ENCODE measurements at regions not wholly inside any gene's neighbourhood (a gene's known extent, or its start where the extent isn't known, plus 50 kb on each side); places are given as distances from the start of the nearest gene placed in this dataset.
A peak's percentile ranks its signal among the peaks of the same experiment; 100 is the strongest.

- Histone ChIP-seq H3K4me3 (ENCODE audit: low read length) (no peak overlapping the region), H3K9me3 (ENCODE audit: control insufficient read depth in 2 of 3, low read length in 3 of 3) (no peaks in the 10 kb centered on the region), H3K27me3 (ENCODE audit: control insufficient read depth in 2 of 2, insufficient read depth in 2 of 2, low read length in 2 of 2) (no peaks in the 10 kb centered on the region), H3K36me3 (ENCODE audit: control insufficient read depth in 2 of 3, insufficient read depth in 3 of 3, low read length in 3 of 3) (no peaks in the 10 kb centered on the region), H3K4me1 (ENCODE audit: control insufficient read depth in 2 of 2, insufficient read depth in 2 of 2, low read length in 2 of 2) (no peaks in the 10 kb centered on the region), H3K27ac (ENCODE audit: low read depth, low read length) (no peak overlapping the region)
- no peak overlapping the region for H3K27ac Mint-ChIP-seq
- ChIA-PET POLR2A (no interaction called here), CTCF (no interaction called here)
- ATAC-seq (no peak), DNase-seq (no peak)
- H3K4me1 Mint-ChIP-seq: peaks cover 0 to 3% (median 0%) of the 10 kb centered on the region in 7 donors
- H3K27me3 Mint-ChIP-seq: no peaks in the 10 kb centered on the region
- intact Hi-C loops (cut with micrococcal nuclease): no loop called here
- no peak overlapping the region for H3K4me3 Mint-ChIP-seq
- peaks cover 0 to 14% (median 4%) of the 10 kb centered on the region in 11 donors for H3K9me3 Mint-ChIP-seq
- H3K36me3 Mint-ChIP-seq: no peaks in the 10 kb centered on the region
Measured at GRCh38 chr21:18164483-18164882, 80.2 kb upstream of the CHODL start.

GRCh38 chr21:18163956-18164355 lies 80.7 kb upstream of the CHODL start:
- peaks cover 0 to 14% (median 4%) of the 10 kb centered on the region in 11 donors for H3K9me3 Mint-ChIP-seq
- Histone ChIP-seq H3K27me3 (ENCODE audit: control insufficient read depth in 2 of 2, insufficient read depth in 2 of 2, low read length in 2 of 2) (no peaks in the 10 kb centered on the region), H3K9me3 (ENCODE audit: control insufficient read depth in 2 of 3, low read length in 3 of 3) (no peaks in the 10 kb centered on the region), H3K27ac (ENCODE audit: low read depth, low read length) (no peak overlapping the region), H3K4me3 (ENCODE audit: low read length) (no peak overlapping the region), H3K4me1 (ENCODE audit: control insufficient read depth in 2 of 2, insufficient read depth in 2 of 2, low read length in 2 of 2) (no peaks in the 10 kb centered on the region), H3K36me3 (ENCODE audit: control insufficient read depth in 2 of 3, insufficient read depth in 3 of 3, low read length in 3 of 3) (no peaks in the 10 kb centered on the region)
- ATAC-seq (no peak), DNase-seq (no peak)
- ChIA-PET POLR2A (no interaction called here), CTCF (no interaction called here)
- H3K27me3 Mint-ChIP-seq: no peaks in the 10 kb centered on the region
- H3K36me3 Mint-ChIP-seq: no peaks in the 10 kb centered on the region
- intact Hi-C loops (cut with micrococcal nuclease): no loop called here
- H3K4me3 Mint-ChIP-seq: no peak overlapping the region
- H3K27ac Mint-ChIP-seq: no peak overlapping the region
- peaks cover 0 to 3% (median 0%) of the 10 kb centered on the region in 7 donors for H3K4me1 Mint-ChIP-seq

GRCh38 chr21:18161841-18162240 lies 82.8 kb upstream of the CHODL start:
- DNase-seq: no peak
- Histone ChIP-seq H3K36me3 (ENCODE audit: control insufficient read depth in 2 of 3, insufficient read depth in 3 of 3, low read length in 3 of 3) (no peaks in the 10 kb centered on the region), H3K4me3 (ENCODE audit: low read length) (no peak overlapping the region), H3K9me3 (ENCODE audit: control insufficient read depth in 2 of 3, low read length in 3 of 3) (no peaks in the 10 kb centered on the region), H3K4me1 (ENCODE audit: control insufficient read depth in 2 of 2, insufficient read depth in 2 of 2, low read length in 2 of 2) (no peaks in the 10 kb centered on the region), H3K27me3 (ENCODE audit: control insufficient read depth in 2 of 2, insufficient read depth in 2 of 2, low read length in 2 of 2) (no peaks in the 10 kb centered on the region), H3K27ac (ENCODE audit: low read depth, low read length) (no peak overlapping the region)
- H3K27me3 Mint-ChIP-seq: no peaks in the 10 kb centered on the region
- intact Hi-C loops (cut with micrococcal nuclease): no loop called here
- peaks cover 0 to 14% (median 4%) of the 10 kb centered on the region in 11 donors for H3K9me3 Mint-ChIP-seq
- H3K36me3 Mint-ChIP-seq: no peaks in the 10 kb centered on the region
- POLR2A ChIA-PET: no interaction called here
- no peak overlapping the region for H3K4me3 Mint-ChIP-seq
- no peak for ATAC-seq
- peaks cover 0 to 3% (median 0%) of the 10 kb centered on the region in 7 donors for H3K4me1 Mint-ChIP-seq
- no peak overlapping the region for H3K27ac Mint-ChIP-seq
- CTCF ChIA-PET: no interaction called here

GRCh38 chr21:18157406-18157805 lies 87.2 kb upstream of the CHODL start:
- H3K9me3 ChIP-seq (ENCODE audit: control insufficient read depth in 2 of 3, low read length in 3 of 3): no peaks in the 10 kb centered on the region
- no peak for ATAC-seq
- H3K36me3 ChIP-seq (ENCODE audit: control insufficient read depth in 2 of 3, insufficient read depth in 3 of 3, low read length in 3 of 3): no peaks in the 10 kb centered on the region
- ChIA-PET POLR2A (no interaction called here), CTCF (no interaction called here)
- Mint-ChIP-seq H3K27me3 (no peaks in the 10 kb centered on the region), H3K9me3 (peaks cover 0 to 13% (median 4%) of the 10 kb centered on the region in 11 donors), H3K4me3 (no peak overlapping the region), H3K4me1 (peaks cover 6 to 22% (median 10%) of the 10 kb centered on the region in 7 donors), H3K27ac (no peak overlapping the region), H3K36me3 (no peaks in the 10 kb centered on the region)
- no peak for DNase-seq
- intact Hi-C loops (cut with micrococcal nuclease): no loop called here
- H3K27me3 ChIP-seq (ENCODE audit: control insufficient read depth in 2 of 2, insufficient read depth in 2 of 2, low read length in 2 of 2): no peaks in the 10 kb centered on the region
- no peak overlapping the region for H3K27ac ChIP-seq (ENCODE audit: low read depth, low read length)
- H3K4me3 ChIP-seq (ENCODE audit: low read length): no peak overlapping the region
- peaks cover 0 to 9% of the 10 kb centered on the region in 2 donors for H3K4me1 ChIP-seq (ENCODE audit: control insufficient read depth in 2 of 2, insufficient read depth in 2 of 2, low read length in 2 of 2)

- peaks cover 0 to 9% (median 2%) of the 10 kb centered on the region in 11 donors for H3K9me3 Mint-ChIP-seq
- Histone ChIP-seq H3K27ac (ENCODE audit: low read depth, low read length) (no peak overlapping the region), H3K4me3 (ENCODE audit: low read length) (no peak overlapping the region), H3K27me3 (ENCODE audit: control insufficient read depth in 2 of 2, insufficient read depth in 2 of 2, low read length in 2 of 2) (no peaks in the 10 kb centered on the region), H3K36me3 (ENCODE audit: control insufficient read depth in 2 of 3, insufficient read depth in 3 of 3, low read length in 3 of 3) (no peaks in the 10 kb centered on the region), H3K9me3 (ENCODE audit: control insufficient read depth in 2 of 3, low read length in 3 of 3) (no peaks in the 10 kb centered on the region), H3K4me1 (ENCODE audit: control insufficient read depth in 2 of 2, insufficient read depth in 2 of 2, low read length in 2 of 2) (peaks cover 0 to 13% of the 10 kb centered on the region in 2 donors)
- peaks cover 6 to 22% (median 10%) of the 10 kb centered on the region in 7 donors for H3K4me1 Mint-ChIP-seq
- no peaks in the 10 kb centered on the region for H3K27me3 Mint-ChIP-seq
- H3K27ac Mint-ChIP-seq: no peak overlapping the region
- intact Hi-C loops (cut with micrococcal nuclease): no loop called here
- ATAC-seq (peak; percentile 54), DNase-seq (peak in 1 of 9 donors; percentile 15)
- H3K4me3 Mint-ChIP-seq: peak overlapping the region in 2 of 10 donors; percentile 5 to 9
- no peaks in the 10 kb centered on the region for H3K36me3 Mint-ChIP-seq
- POLR2A ChIA-PET: no interaction called here
- CTCF ChIA-PET: no interaction called here
Measured at GRCh38 chr21:18155508-18156193, 89.0 kb upstream of the CHODL start.

GRCh38 chr21:18153063-18153462 lies 91.6 kb upstream of the CHODL start:
- H3K9me3 ChIP-seq (ENCODE audit: control insufficient read depth in 2 of 3, low read length in 3 of 3): no peaks in the 10 kb centered on the region
- Mint-ChIP-seq H3K4me3 (no peak overlapping the region), H3K9me3 (peaks cover 0 to 9% (median 0%) of the 10 kb centered on the region in 11 donors), H3K27ac (no peak overlapping the region), H3K27me3 (no peaks in the 10 kb centered on the region), H3K36me3 (no peaks in the 10 kb centered on the region), H3K4me1 (peaks cover 6 to 22% (median 10%) of the 10 kb centered on the region in 7 donors)
- ChIA-PET CTCF (interaction anchor here (0.6 kb wide), 1 partner anchor 58 kb away, joined by 3 read pairs; no protein-coding TSS in a partner anchor), POLR2A (interaction anchor here (0.6 kb wide), 1 partner anchor 674 kb away, joined by 3 read pairs; no protein-coding TSS in a partner anchor)
- H3K4me3 ChIP-seq (ENCODE audit: low read length): no peak overlapping the region
- no peaks in the 10 kb centered on the region for H3K27me3 ChIP-seq (ENCODE audit: control insufficient read depth in 2 of 2, insufficient read depth in 2 of 2, low read length in 2 of 2)
- H3K27ac ChIP-seq (ENCODE audit: low read depth, low read length): no peak overlapping the region
- ATAC-seq (no peak), DNase-seq (no peak)
- H3K36me3 ChIP-seq (ENCODE audit: control insufficient read depth in 2 of 3, insufficient read depth in 3 of 3, low read length in 3 of 3): no peaks in the 10 kb centered on the region
- intact Hi-C loops (cut with micrococcal nuclease): no loop called here
- peaks cover 0 to 13% of the 10 kb centered on the region in 2 donors for H3K4me1 ChIP-seq (ENCODE audit: control insufficient read depth in 2 of 2, insufficient read depth in 2 of 2, low read length in 2 of 2)

GRCh38 chr21:18152371-18152770 lies 92.3 kb upstream of the CHODL start:
- Mint-ChIP-seq H3K27ac (no peak overlapping the region), H3K27me3 (no peaks in the 10 kb centered on the region), H3K4me3 (no peak overlapping the region), H3K36me3 (no peaks in the 10 kb centered on the region), H3K9me3 (peaks cover 0 to 10% (median 0%) of the 10 kb centered on the region in 11 donors), H3K4me1 (peaks cover 6 to 22% (median 10%) of the 10 kb centered on the region in 7 donors)
- Histone ChIP-seq H3K4me3 (ENCODE audit: low read length) (no peak overlapping the region), H3K4me1 (ENCODE audit: control insufficient read depth in 2 of 2, insufficient read depth in 2 of 2, low read length in 2 of 2) (peaks cover 0 to 13% of the 10 kb centered on the region in 2 donors), H3K36me3 (ENCODE audit: control insufficient read depth in 2 of 3, insufficient read depth in 3 of 3, low read length in 3 of 3) (no peaks in the 10 kb centered on the region), H3K27me3 (ENCODE audit: control insufficient read depth in 2 of 2, insufficient read depth in 2 of 2, low read length in 2 of 2) (no peaks in the 10 kb centered on the region), H3K9me3 (ENCODE audit: control insufficient read depth in 2 of 3, low read length in 3 of 3) (no peaks in the 10 kb centered on the region), H3K27ac (ENCODE audit: low read depth, low read length) (no peak overlapping the region)
- POLR2A ChIA-PET: interaction anchor here (0.6 kb wide), 1 partner anchor 673 kb away, joined by 3 read pairs; no protein-coding TSS in a partner anchor
- intact Hi-C loops (cut with micrococcal nuclease): no loop called here
- no peak for ATAC-seq
- no peak for DNase-seq
- CTCF ChIA-PET: no interaction called here
